GM12878 (cell line): ENCODE measurements at regions not wholly inside any gene's neighbourhood (a gene's known extent, or its start where the extent isn't known, plus 50 kb on each side); places are given as distances from the start of the nearest gene placed in this dataset.

Experiments used
- ATAC-seq: fragments of 200-7000 bp; cut with Tn5 transposase; 3 replicates; pipeline ENCODE4 v1.9.1; 2020; ENCODE audit warnings: mild to moderate bottlenecking, moderate library complexity
- BruUV-seq: library from RNA; stranded (reverse); fragments of 400-500 nt; replicated peaks from 2 replicates; lab custom pipeline; 2021; lab: Mats Ljungman, UMichigan
- CTCF ChIA-PET: fragments of 300-600 bp; sonication (Branson Sonifier 250); formaldehyde crosslinking; extraction: SDS; loops from one replicate; lab custom pipeline; 2021; ENCODE audit warnings: inconsistent platforms; lab: Yijun Ruan, JAX
- POLR2A ChIA-PET: fragments of 350-600 bp; formaldehyde crosslinking; extraction: SDS; loops from one replicate; lab custom pipeline; 2021; ENCODE audit warnings: inconsistent platforms; lab: Charles Lee
- RAD21 ChIA-PET: fragments of 300-600 bp; sonication (Branson Sonifier 250); formaldehyde crosslinking; loops from one replicate; lab custom pipeline; 2023; ENCODE audit warnings: antibody characterized with exemption; ENCODE audit not compliant: unreplicated experiment; lab: Charles Lee
- SMC1A ChIA-PET: fragments of 300-600 bp; sonication (Branson Sonifier 250); formaldehyde crosslinking; loops from one replicate; lab custom pipeline; 2023; ENCODE audit not compliant: unreplicated experiment, uncharacterized antibody; lab: Charles Lee
- DNase-seq: peaks from one replicate; pipeline ENCODE4 v3.0.0-alpha.2; 2011; ENCODE audit warnings: low read depth, low spot score
- FAIRE-seq: peaks from 3 replicates; lab custom pipeline; 2011; peaks lifted over from hg19 to GRCh38; lab: Jason Lieb, UNC
- H2AFZ ChIP-seq: 2 replicates; pipeline ENCODE4 v1.6.0; 2011; ENCODE audit warnings: low read depth, low read length, control low read depth; ENCODE audit not compliant: control insufficient read depth
- H3K27ac ChIP-seq: 2 replicates; pipeline ENCODE4 v1.5.1; 2011; ENCODE audit warnings: control low read depth; ENCODE audit not compliant: control insufficient read depth, insufficient read depth
- H3K27me3 ChIP-seq, 2 experiments: replicated peaks in 1 of 2; 2 replicates each; pipeline versions ENCODE4 v1.6.0 to v1.6.1; 2011; ENCODE audit warnings: low read length in 1 of 2; ENCODE audit not compliant: control insufficient read depth in 2 of 2, insufficient read depth in 2 of 2
- H3K36me3 ChIP-seq, 2 experiments: 2 replicates each; pipeline ENCODE4 v1.5.1; 2011; ENCODE audit warnings: low read length in 1 of 2; ENCODE audit not compliant: control insufficient read depth in 2 of 2, insufficient read depth in 2 of 2
- H3K4me1 ChIP-seq: 2 replicates; pipeline ENCODE4 v1.6.1; 2011; ENCODE audit warnings: mild to moderate bottlenecking, low read length, moderate library complexity, mixed read lengths; ENCODE audit not compliant: control insufficient read depth, insufficient read depth
- H3K4me2 ChIP-seq: 2 replicates; pipeline ENCODE4 v1.6.0; 2011; ENCODE audit warnings: control low read depth; ENCODE audit not compliant: control insufficient read depth, insufficient read depth
- H3K4me3 ChIP-seq: fragments of 200-600 bp; sonication (generic); 2 replicates; pipeline ENCODE4 v1.5.1; 2016
- H3K79me2 ChIP-seq: 2 replicates; pipeline ENCODE4 v1.6.0; 2011; ENCODE audit warnings: low read length; ENCODE audit not compliant: control insufficient read depth, insufficient read depth
- H3K9ac ChIP-seq: 2 replicates; pipeline ENCODE4 v1.8.0; 2011; ENCODE audit warnings: low read length, control low read depth, mixed read lengths; ENCODE audit not compliant: control insufficient read depth, insufficient read depth
- H3K9me3 ChIP-seq: replicated peaks from 3 replicates; pipeline ENCODE4 v1.5.1; 2011; ENCODE audit warnings: mild to moderate bottlenecking, low read length; ENCODE audit not compliant: control insufficient read depth, insufficient read depth
- H4K20me1 ChIP-seq: 2 replicates; pipeline ENCODE4 v1.6.0; 2011; ENCODE audit not compliant: control insufficient read depth, insufficient read depth
- BMI1 ChIP-seq: fragments of 450-650 bp; IDR thresholded peaks from 2 replicates; pipeline ENCODE4 v1.6.1; 2016; ENCODE audit warnings: mild to moderate bottlenecking, moderate library complexity, borderline replicate concordance
- CHD2 ChIP-seq: IDR thresholded peaks from 2 replicates; pipeline ENCODE4 v1.6.1; 2011; ENCODE audit warnings: low read depth, low read length, improper control_type of control experiment, borderline replicate concordance
- CHD4 ChIP-seq: fragments of 200-600 bp; sonication (generic); IDR thresholded peaks from 2 replicates; pipeline ENCODE4 v1.6.1; 2016; ENCODE audit warnings: mild to moderate bottlenecking
- ESRRA ChIP-seq: IDR thresholded peaks from 2 replicates; pipeline ENCODE4 v1.6.1; 2012; ENCODE audit warnings: mild to moderate bottlenecking, low read length, improper control_type of control experiment
- FOS ChIP-seq: IDR thresholded peaks from 3 replicates; pipeline ENCODE4 v1.6.1; 2011; ENCODE audit warnings: borderline replicate concordance; ENCODE audit not compliant: insufficient read length; ENCODE audit errors: extremely low read depth
- HDAC6 ChIP-seq: fragments of 200-600 bp; sonication (generic); IDR thresholded peaks from one replicate; pipeline ENCODE4 v1.8.0; 2017; ENCODE audit warnings: antibody characterized with exemption; ENCODE audit not compliant: unreplicated experiment
- KAT2A ChIP-seq: conservative IDR thresholded peaks from 2 replicates; pipeline ENCODE4 v1.6.1; 2011; ENCODE audit warnings: low read depth, low read length; ENCODE audit not compliant: control insufficient read depth
- PAX8 ChIP-seq: fragments of 450-650 bp; IDR thresholded peaks from 2 replicates; pipeline ENCODE4 v1.6.1; 2017; ENCODE audit warnings: mild to moderate bottlenecking, moderate library complexity
- SMAD1 ChIP-seq: fragments of 450-650 bp; IDR thresholded peaks from 2 replicates; pipeline ENCODE4 v1.6.1; 2018; ENCODE audit warnings: mild to moderate bottlenecking, low read depth; ENCODE audit not compliant: partially characterized antibody
- WGBS: methylation state at CpG from one replicate; pipeline ENCODE4 v1.1.6; 2016; ENCODE audit warnings: low lambda C conversion rate; ENCODE audit not compliant: insufficient replicate concordance, insufficient coverage; ENCODE audit errors: missing lambda C conversion rate; 5-methylcytosine and 5-hydroxymethylcytosine counted together
- in situ Hi-C: fragments of 300-500 bp; cut with MboI; formaldehyde crosslinking; loops from 9 replicates; pipeline ENCODE4 v1.14.3; 2018; ENCODE audit warnings: mixed read lengths
- intact Hi-C: fragments of 100-400 bp; cut with micrococcal nuclease; formaldehyde crosslinking; loops from one replicate; pipeline ENCODE4 v1.14.2; 2022; ENCODE audit not compliant: unreplicated experiment
- TF ChIP-seq, protein P1 (sequence below): IDR thresholded peaks from 2 replicates; pipeline ENCODE4 v1.6.1; 2012; ENCODE audit warnings: mild to moderate bottlenecking, low read depth, low read length
- TF ChIP-seq, protein P2 (sequence below): fragments of 450-650 bp; IDR thresholded peaks from 2 replicates; pipeline ENCODE4 v1.6.1; 2017; ENCODE audit warnings: mild to moderate bottlenecking, moderate library complexity

DNA sequence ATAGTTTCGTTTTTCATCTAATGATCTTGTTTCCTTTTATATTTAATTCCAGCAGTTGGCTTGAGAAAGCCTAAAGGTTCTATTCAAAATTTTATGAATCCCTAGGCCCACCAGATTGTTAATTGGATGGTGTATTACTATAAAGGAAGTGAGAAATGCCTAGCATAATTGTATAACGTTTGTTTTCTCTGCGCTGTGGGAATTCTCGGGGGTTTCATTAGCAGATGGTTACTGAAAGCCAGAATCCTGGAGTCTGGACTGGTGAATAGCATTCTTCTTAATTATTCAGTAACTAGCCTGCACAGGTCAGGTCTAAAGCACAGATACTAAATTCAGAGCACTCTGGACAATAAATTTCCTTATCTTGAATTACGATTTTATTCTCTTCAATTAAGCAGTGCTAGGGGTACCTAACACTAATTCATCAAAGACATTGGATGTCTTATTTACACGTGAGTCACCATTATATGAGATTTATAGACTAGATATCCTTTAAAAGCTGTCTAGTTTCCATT, 459.4 kb downstream of the DTHD1 start (continued):
- TF ChIP-seq, protein P1, sequence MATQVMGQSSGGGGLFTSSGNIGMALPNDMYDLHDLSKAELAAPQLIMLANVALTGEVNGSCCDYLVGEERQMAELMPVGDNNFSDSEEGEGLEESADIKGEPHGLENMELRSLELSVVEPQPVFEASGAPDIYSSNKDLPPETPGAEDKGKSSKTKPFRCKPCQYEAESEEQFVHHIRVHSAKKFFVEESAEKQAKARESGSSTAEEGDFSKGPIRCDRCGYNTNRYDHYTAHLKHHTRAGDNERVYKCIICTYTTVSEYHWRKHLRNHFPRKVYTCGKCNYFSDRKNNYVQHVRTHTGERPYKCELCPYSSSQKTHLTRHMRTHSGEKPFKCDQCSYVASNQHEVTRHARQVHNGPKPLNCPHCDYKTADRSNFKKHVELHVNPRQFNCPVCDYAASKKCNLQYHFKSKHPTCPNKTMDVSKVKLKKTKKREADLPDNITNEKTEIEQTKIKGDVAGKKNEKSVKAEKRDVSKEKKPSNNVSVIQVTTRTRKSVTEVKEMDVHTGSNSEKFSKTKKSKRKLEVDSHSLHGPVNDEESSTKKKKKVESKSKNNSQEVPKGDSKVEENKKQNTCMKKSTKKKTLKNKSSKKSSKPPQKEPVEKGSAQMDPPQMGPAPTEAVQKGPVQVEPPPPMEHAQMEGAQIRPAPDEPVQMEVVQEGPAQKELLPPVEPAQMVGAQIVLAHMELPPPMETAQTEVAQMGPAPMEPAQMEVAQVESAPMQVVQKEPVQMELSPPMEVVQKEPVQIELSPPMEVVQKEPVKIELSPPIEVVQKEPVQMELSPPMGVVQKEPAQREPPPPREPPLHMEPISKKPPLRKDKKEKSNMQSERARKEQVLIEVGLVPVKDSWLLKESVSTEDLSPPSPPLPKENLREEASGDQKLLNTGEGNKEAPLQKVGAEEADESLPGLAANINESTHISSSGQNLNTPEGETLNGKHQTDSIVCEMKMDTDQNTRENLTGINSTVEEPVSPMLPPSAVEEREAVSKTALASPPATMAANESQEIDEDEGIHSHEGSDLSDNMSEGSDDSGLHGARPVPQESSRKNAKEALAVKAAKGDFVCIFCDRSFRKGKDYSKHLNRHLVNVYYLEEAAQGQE, result no peak
- TF ChIP-seq BMI1, result no peak
- TF ChIP-seq, all 136 proteins: peak for 0

DNA sequence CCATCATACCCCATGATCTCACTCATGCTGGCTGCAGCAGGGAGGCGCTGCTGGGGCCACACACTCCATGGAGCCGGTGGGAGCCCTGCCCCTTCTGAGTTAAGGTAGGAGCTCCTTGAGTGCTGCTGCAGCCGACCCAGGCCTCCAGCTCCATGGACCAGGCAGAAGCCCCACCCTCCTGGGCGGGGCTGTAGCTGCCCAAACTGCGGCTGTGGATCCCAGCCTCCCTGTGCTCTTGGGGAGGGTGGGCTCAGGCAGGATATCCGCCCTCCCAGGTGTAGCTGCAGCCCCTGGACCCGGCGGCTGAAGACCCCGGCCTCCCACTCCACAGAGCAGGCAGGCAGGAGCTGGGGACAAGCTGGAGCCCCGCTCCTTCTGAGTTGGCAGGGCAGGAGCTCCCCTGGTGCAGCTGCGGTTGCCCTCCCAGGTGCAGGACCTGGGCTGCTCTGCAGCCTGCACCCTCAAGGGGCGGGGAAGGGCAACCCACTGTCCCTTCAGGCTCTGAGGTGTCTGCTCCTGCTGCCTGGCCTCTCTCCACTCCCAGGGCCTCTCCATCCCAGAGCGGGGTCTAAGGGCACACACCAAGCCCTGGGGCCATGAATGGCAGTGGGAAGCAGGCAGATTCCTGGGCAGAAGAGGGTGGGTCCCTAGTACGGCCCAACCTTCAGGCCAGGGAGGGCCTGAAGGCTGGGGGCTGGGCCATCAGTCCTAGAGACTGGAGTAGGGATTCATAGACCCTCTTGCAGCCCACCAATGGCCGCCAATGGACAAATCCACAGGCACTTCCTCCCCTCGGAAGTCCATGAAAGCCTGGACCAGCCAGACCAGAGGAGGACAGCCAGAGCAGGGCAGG, 466.1 kb downstream of the DTHD1 start:
- in situ Hi-C loops (no loop called here), intact Hi-C loops (no loop called here)
- Histone ChIP-seq H3K79me2 (no peaks in the 10 kb centered on the region), H2AFZ (no peak overlapping the region), H3K4me2 (no peak overlapping the region), H3K27me3 (no peaks in the 10 kb centered on the region; a peak in 1 of 4 replicates), H3K9me3 (no peaks in the 10 kb centered on the region), H3K4me3 (no peak overlapping the region), H4K20me1 (no peaks in the 10 kb centered on the region), H3K36me3 (no peaks in the 10 kb centered on the region), H3K27ac (no peak overlapping the region), H3K9ac (no peak overlapping the region), H3K4me1 (no peaks in the 10 kb centered on the region)
- no peak for FAIRE-seq
- ChIA-PET CTCF (interaction anchor here (0.8 kb wide), 1 partner anchor 8 kb away, joined by 5 read pairs; no protein-coding TSS in a partner anchor), SMC1A (no interaction called here), POLR2A (no interaction called here), RAD21 (no interaction called here)
- no TSS peak for BruUV-seq
- WGBS, result 28% methylated on average over 16 of the region's 16 CpGs
- no peak for ATAC-seq
- no peak for DNase-seq
- TF ChIP-seq FOS (no peak), HDAC6 (no peak), KAT2A (no peak), PAX8 (no peak), CHD2 (no peak), ESRRA (no peak), CHD4 (no peak), SMAD1 (no peak)
- TF ChIP-seq, protein P2, sequence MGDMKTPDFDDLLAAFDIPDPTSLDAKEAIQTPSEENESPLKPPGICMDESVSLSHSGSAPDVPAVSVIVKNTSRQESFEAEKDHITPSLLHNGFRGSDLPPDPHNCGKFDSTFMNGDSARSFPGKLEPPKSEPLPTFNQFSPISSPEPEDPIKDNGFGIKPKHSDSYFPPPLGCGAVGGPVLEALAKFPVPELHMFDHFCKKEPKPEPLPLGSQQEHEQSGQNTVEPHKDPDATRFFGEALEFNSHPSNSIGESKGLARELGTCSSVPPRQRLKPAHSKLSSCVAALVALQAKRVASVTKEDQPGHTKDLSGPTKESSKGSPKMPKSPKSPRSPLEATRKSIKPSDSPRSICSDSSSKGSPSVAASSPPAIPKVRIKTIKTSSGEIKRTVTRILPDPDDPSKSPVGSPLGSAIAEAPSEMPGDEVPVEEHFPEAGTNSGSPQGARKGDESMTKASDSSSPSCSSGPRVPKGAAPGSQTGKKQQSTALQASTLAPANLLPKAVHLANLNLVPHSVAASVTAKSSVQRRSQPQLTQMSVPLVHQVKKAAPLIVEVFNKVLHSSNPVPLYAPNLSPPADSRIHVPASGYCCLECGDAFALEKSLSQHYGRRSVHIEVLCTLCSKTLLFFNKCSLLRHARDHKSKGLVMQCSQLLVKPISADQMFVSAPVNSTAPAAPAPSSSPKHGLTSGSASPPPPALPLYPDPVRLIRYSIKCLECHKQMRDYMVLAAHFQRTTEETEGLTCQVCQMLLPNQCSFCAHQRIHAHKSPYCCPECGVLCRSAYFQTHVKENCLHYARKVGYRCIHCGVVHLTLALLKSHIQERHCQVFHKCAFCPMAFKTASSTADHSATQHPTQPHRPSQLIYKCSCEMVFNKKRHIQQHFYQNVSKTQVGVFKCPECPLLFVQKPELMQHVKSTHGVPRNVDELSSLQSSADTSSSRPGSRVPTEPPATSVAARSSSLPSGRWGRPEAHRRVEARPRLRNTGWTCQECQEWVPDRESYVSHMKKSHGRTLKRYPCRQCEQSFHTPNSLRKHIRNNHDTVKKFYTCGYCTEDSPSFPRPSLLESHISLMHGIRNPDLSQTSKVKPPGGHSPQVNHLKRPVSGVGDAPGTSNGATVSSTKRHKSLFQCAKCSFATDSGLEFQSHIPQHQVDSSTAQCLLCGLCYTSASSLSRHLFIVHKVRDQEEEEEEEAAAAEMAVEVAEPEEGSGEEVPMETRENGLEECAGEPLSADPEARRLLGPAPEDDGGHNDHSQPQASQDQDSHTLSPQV, result no peak
